ENCODE measurements at regions not wholly inside any gene's neighbourhood (a gene's known extent, or its start where the extent isn't known, plus 50 kb on each side); places are given as distances from the start of the nearest gene placed in this dataset.

GRCh38 chr13:19070398-19070735 lies 111.3 kb downstream of the TUBA3C start:
- Histone ChIP-seq H4K5ac (ENCODE audit: low read depth, low read length) (no peak overlapping the region), H3K27me3 (ENCODE audit: control insufficient read depth, insufficient read depth, low read length) (no peaks in the 10 kb centered on the region), H3K56ac (ENCODE audit: extremely low read depth, insufficient read depth, low read length) (no peak overlapping the region), H2BK120ac (ENCODE audit: low read depth, low read length) (no peak overlapping the region), H3K9me3 (ENCODE audit: control insufficient read depth, insufficient read depth, low read length) (peaks cover 24% of the 10 kb centered on the region; the same call in 1 of the 2 replicates), H3K18ac (ENCODE audit: low read depth, low read length) (no peak overlapping the region), H2AK9ac (replicated peaks; ENCODE audit: low read depth, low read length, poor library complexity) (no peak overlapping the region), H3K79me1 (ENCODE audit: low read depth in 1 of 2, low read length in 2 of 2) (no peaks in the 10 kb centered on the region), H3K4me2 (ENCODE audit: low read depth, low read length) (no peak overlapping the region), H2BK5ac (ENCODE audit: low read depth, low read length, poor library complexity, severe bottlenecking) (no peak overlapping the region), H3K4me1 (ENCODE audit: control insufficient read depth, insufficient read depth, low read length) (no peaks in the 10 kb centered on the region), H3K4me3 (ENCODE audit: insufficient read depth, low read depth, low read length) (no peak overlapping the region), H2AFZ (replicated peaks; ENCODE audit: low read length, poor library complexity) (no peak overlapping the region), H2BK15ac (ENCODE audit: low read depth, low read length) (no peak overlapping the region), H3K27ac (ENCODE audit: insufficient read depth, low read length) (no peak overlapping the region), H3K36me3 (ENCODE audit: control insufficient read depth, insufficient read depth, low read length) (no peaks in the 10 kb centered on the region), H3K23ac (ENCODE audit: low read depth, low read length) (no peak overlapping the region), H2BK20ac (ENCODE audit: low read depth, low read length) (no peak overlapping the region), H3K9me1 (ENCODE audit: insufficient read depth, low read length) (no peaks in the 10 kb centered on the region), H4K91ac (ENCODE audit: insufficient read depth, low read depth, low read length) (no peak overlapping the region), H3K14ac (replicated peaks; ENCODE audit: low read depth, low read length) (no peak overlapping the region), H3K4ac (ENCODE audit: low read depth, low read length) (no peak overlapping the region), H3K9ac (ENCODE audit: low read depth, low read length) (no peak overlapping the region), H4K20me1 (ENCODE audit: insufficient read depth, low read length) (no peaks in the 10 kb centered on the region), H4K8ac (ENCODE audit: low read depth in 2 of 2, low read length in 2 of 2) (no peak overlapping the region), H2AK5ac (ENCODE audit: low read depth, low read length) (no peak overlapping the region)
- 60% methylated on average over 1 of the region's 6 CpGs; no CpG with 5 or more reads in 1 of the 2 experiments for WGBS, 2 experiments (ENCODE audit: extremely low coverage in 2 of 2, insufficient read length in 1 of 2)
- BruUV-seq (replicated peaks): no TSS peak
- in situ Hi-C loops (cut with MboI; ENCODE audit: low sequenced_read_pairs): no loop called here
- no peak for DNase-seq
- CTCF ChIA-PET: no interaction called here
- ATAC-seq (ENCODE audit: low read depth): no peak
- TF ChIP-seq POLR2A (IDR thresholded peaks at IDR 0.05; ENCODE audit: low read depth, low read length) (no peak), SMC3 (IDR thresholded peaks at IDR 0.05; ENCODE audit: low read depth, low read length) (no peak), RFX5 (IDR thresholded peaks at IDR 0.05; ENCODE audit: low read depth, low read length) (no peak), MXI1 (IDR thresholded peaks at IDR 0.05; ENCODE audit: borderline replicate concordance, low read depth, low read length) (no peak), CTCF (conservative IDR thresholded peaks at IDR 0.05; ENCODE audit: low read depth, low read length) (no peak)
- intact Hi-C loops (cut with micrococcal nuclease): no loop called here
- POLR2A ChIA-PET (ENCODE audit: unreplicated experiment): no interaction called here
- dilution Hi-C loops (cut with HindIII; ENCODE audit: low sequenced_read_pairs, unreplicated experiment): no loop called here
